Head of caudate nucleus (tissue), 42 donors: ENCODE measurements at regions not wholly inside any gene's neighbourhood (a gene's known extent, or its start where the extent isn't known, plus 50 kb on each side); places are given as distances from the start of the nearest gene placed in this dataset.

Source experiments
- DNase-seq, 42 donors: peaks; one replicate each; pipeline versions ENCODE4 v3.0.0 to v3.0.0-alpha.2; 2020 to 2021; ENCODE audit warnings: mixed read lengths in 7 of 42
- intact Hi-C: fragments of 100-400 bp; cut with DNase I; formaldehyde crosslinking; loops from one replicate; pipeline ENCODE4 v1.15.0; 2022

- intact Hi-C loops, result no loop called here
- no peak for DNase-seq
Measured at GRCh38 chr16:26189536-26189935, 497.8 kb downstream of the HS3ST4 start.

- no peak for DNase-seq
- intact Hi-C loops, result no loop called here
Measured at GRCh38 chr16:26194526-26194925, 502.8 kb downstream of the HS3ST4 start.

GRCh38 chr16:26195225-26195624, 503.5 kb downstream of the HS3ST4 start:
- intact Hi-C loops, result no loop called here
- DNase-seq, result no peak

- intact Hi-C loops, result no loop called here
Measured at GRCh38 chr16:26196310-26196709, 504.6 kb downstream of the HS3ST4 start.

GRCh38 chr16:26196802-26197201, 505.0 kb downstream of the HS3ST4 start:
- no peak for DNase-seq
- intact Hi-C loops, result no loop called here

More at GRCh38 chr16:26196310-26196709, 504.6 kb downstream of the HS3ST4 start:
- no peak for DNase-seq

GRCh38 chr16:26197707-26198106, 505.9 kb downstream of the HS3ST4 start:
- intact Hi-C loops, result no loop called here
- DNase-seq, result peak in 5 of 42 donors; percentile 5 to 34 (median 11)

- DNase-seq, result no peak
- intact Hi-C loops, result no loop called here
Measured at GRCh38 chr16:26198221-26198620, 506.5 kb downstream of the HS3ST4 start.

- no peak for DNase-seq
- intact Hi-C loops, result no loop called here
Measured at GRCh38 chr16:26204138-26204537, 512.4 kb downstream of the HS3ST4 start.

GRCh38 chr16:26211542-26211941, 519.8 kb downstream of the HS3ST4 start:
- intact Hi-C loops, result no loop called here
- no peak for DNase-seq

- intact Hi-C loops, result no loop called here
- DNase-seq, result no peak
Measured at GRCh38 chr16:26212599-26212998, 520.8 kb downstream of the HS3ST4 start.

GRCh38 chr16:26214581-26215174, 522.9 kb downstream of the HS3ST4 start:
- intact Hi-C loops, result no loop called here
- DNase-seq, result no peak

- intact Hi-C loops, result no loop called here
Measured at GRCh38 chr16:26220894-26221293, 529.1 kb downstream of the HS3ST4 start.

GRCh38 chr16:26231647-26232046, 539.9 kb downstream of the HS3ST4 start:
- intact Hi-C loops, result no loop called here
- no peak for DNase-seq

More at GRCh38 chr16:26220894-26221293, 529.1 kb downstream of the HS3ST4 start:
- DNase-seq, result no peak

- no peak for DNase-seq
Measured at GRCh38 chr16:26240807-26241206, 549.0 kb downstream of the HS3ST4 start.

GRCh38 chr16:26247063-26247462, 555.3 kb downstream of the HS3ST4 start:
- intact Hi-C loops, result no loop called here
- DNase-seq, result no peak

More at GRCh38 chr16:26240807-26241206, 549.0 kb downstream of the HS3ST4 start:
- intact Hi-C loops, result no loop called here

GRCh38 chr16:26252598-26252997, 560.8 kb downstream of the HS3ST4 start:
- no peak for DNase-seq
- intact Hi-C loops, result no loop called here

GRCh38 chr16:26261621-26262020, 569.9 kb downstream of the HS3ST4 start:
- intact Hi-C loops, result no loop called here

GRCh38 chr16:26263406-26263805, 571.6 kb downstream of the HS3ST4 start:
- intact Hi-C loops, result no loop called here
- DNase-seq, result no peak

More at GRCh38 chr16:26261621-26262020, 569.9 kb downstream of the HS3ST4 start:
- DNase-seq, result peak in 36 of 42 donors; percentile 1 to 81 (median 38)

- intact Hi-C loops, result no loop called here
- DNase-seq, result no peak
Measured at GRCh38 chr16:26267641-26268040, 575.9 kb downstream of the HS3ST4 start.

- DNase-seq, result no peak
- intact Hi-C loops, result no loop called here
Measured at GRCh38 chr16:26269673-26270072, 577.9 kb downstream of the HS3ST4 start.

GRCh38 chr16:26273607-26274006, 581.8 kb downstream of the HS3ST4 start:
- intact Hi-C loops, result no loop called here
- no peak for DNase-seq
